Myocyte (in vitro differentiated cells): ENCODE measurements at regions not wholly inside any gene's neighbourhood (a gene's known extent, or its start where the extent isn't known, plus 50 kb on each side); places are given as distances from the start of the nearest gene placed in this dataset.
"Not testable (repeated sequence)": the region's sequence is repeated elsewhere in the genome, so short reads cannot be mapped to it uniquely, and the experiment has no call there.

Experiments used
- DNase-seq: peaks from one replicate; pipeline ENCODE4 v3.0.0-alpha.2; 2012; ENCODE audit warnings: low read depth

- peak; percentile 91 for DNase-seq
These were observed 92.2 kb upstream of the CDH9 start for GRCh38 chr5:27130587-27130986.

GRCh38 chr5:27129926-27130325 is 91.5 kb upstream of the CDH9 start:
- DNase-seq: peak; percentile 77

- no peak for DNase-seq
These were observed 87.5 kb upstream of the CDH9 start for GRCh38 chr5:27125856-27126255.

GRCh38 chr5:27124590-27124989 is 86.2 kb upstream of the CDH9 start:
- peak; percentile 47 for DNase-seq

- DNase-seq: not testable (repeated sequence)
These were observed 81.4 kb upstream of the CDH9 start for GRCh38 chr5:27119736-27120321.

GRCh38 chr5:27103486-27103885 is 65.1 kb upstream of the CDH9 start:
- DNase-seq: no peak

- not testable (repeated sequence) for DNase-seq
These were observed 57.4 kb upstream of the CDH9 start for GRCh38 chr5:27095761-27096160.

- peak; percentile 39 for DNase-seq
These were observed 54.9 kb upstream of the CDH9 start for GRCh38 chr5:27093279-27093678.

- no peak for DNase-seq
These were observed 53.5 kb upstream of the CDH9 start for GRCh38 chr5:27091858-27092257.

- not testable (repeated sequence) for DNase-seq
These were observed 50.4 kb upstream of the CDH9 start for GRCh38 chr5:27088822-27089221.
